K562 (cell line): ENCODE measurements at regions not wholly inside any gene's neighbourhood (a gene's known extent, or its start where the extent isn't known, plus 50 kb on each side); places are given as distances from the start of the nearest gene placed in this dataset.

Experiments
- ATAC-seq: fragments of 200-7000 bp; cut with Tn5 transposase; 3 replicates; pipeline ENCODE4 v1.9.1; 2020; ENCODE audit warnings: moderate library complexity
- BruUV-seq: library from RNA; stranded (reverse); fragments of 400-500 nt; replicated peaks from 2 replicates; lab custom pipeline; 2021; lab: Mats Ljungman, UMichigan
- CTCF ChIA-PET: fragments of 300-600 bp; formaldehyde crosslinking; extraction: SDS; loops from one replicate; lab custom pipeline; 2021; ENCODE audit warnings: low intra/inter-chr PET ratio; lab: Yijun Ruan, JAX
- POLR2A ChIA-PET: fragments of 300-600, 350-650 bp; sonication (Branson Sonifier 250); formaldehyde crosslinking; extraction: SDS; loops from one replicate; lab custom pipeline; 2021; ENCODE audit warnings: antibody characterized with exemption, inconsistent platforms; lab: Yijun Ruan, JAX
- DNase-seq, 4 experiments: peaks; one replicate each; pipeline versions ENCODE4 v3.0.0 to v3.0.0-alpha.2; 2011 to 2018; ENCODE audit warnings: low spot score in 3 of 4, mixed read lengths in 3 of 4; ENCODE audit errors: extremely low read depth in 1 of 4
- FAIRE-seq: peaks from 2 replicates; lab custom pipeline; 2011; peaks lifted over from hg19 to GRCh38; lab: Jason Lieb, UNC
- H2AFZ ChIP-seq: 2 replicates; pipeline ENCODE4 v1.6.0; 2011; ENCODE audit warnings: low read depth, low read length, control low read depth, inconsistent platforms
- H3K27ac ChIP-seq: fragments of 200-600 bp; 3 replicates; pipeline ENCODE4 v1.8.0; 2011; ENCODE audit warnings: low read depth, mild to moderate bottlenecking, control low read depth, inconsistent platforms, low read length, moderate library complexity, mixed read lengths; ENCODE audit errors: extremely low read depth
- H3K27me3 ChIP-seq, 2 experiments: fragments of 300-600 bp in 1 of 2; 2 replicates in 1 of 2; 3 replicates in 1 of 2; pipeline versions ENCODE4 v1.6.0 to v1.8.0; 2011; ENCODE audit warnings: inconsistent platforms in 2 of 2, low read length in 2 of 2, mild to moderate bottlenecking in 1 of 2, mixed read lengths in 1 of 2, moderate library complexity in 1 of 2; ENCODE audit not compliant: control insufficient read depth in 2 of 2, insufficient read depth in 2 of 2
- H3K36me3 ChIP-seq: fragments of 300-600 bp; 3 replicates; pipeline ENCODE4 v1.8.0; 2011; ENCODE audit warnings: mild to moderate bottlenecking, low read length, inconsistent platforms; ENCODE audit not compliant: control insufficient read depth, insufficient read depth
- H3K4me1 ChIP-seq, 2 experiments: fragments of 200-600 bp in 1 of 2; replicated peaks in 1 of 2; 2 replicates in 1 of 2; 3 replicates in 1 of 2; pipeline versions ENCODE4 v1.5.1 to v1.8.0; 2011; ENCODE audit warnings: inconsistent platforms in 2 of 2, low read length in 2 of 2, mild to moderate bottlenecking in 1 of 2, mixed read lengths in 1 of 2, moderate library complexity in 1 of 2; ENCODE audit not compliant: control insufficient read depth in 2 of 2, insufficient read depth in 2 of 2
- H3K4me2 ChIP-seq: 2 replicates; pipeline ENCODE4 v1.6.1; 2011; ENCODE audit warnings: low read length, control low read depth, inconsistent platforms, mixed read lengths; ENCODE audit not compliant: insufficient read depth
- H3K4me3 ChIP-seq: fragments of 200-600 bp; sonication (generic), shearing (Covaris generic); 2 replicates; pipeline ENCODE4 v1.5.1; 2016; ENCODE audit warnings: control low read depth, inconsistent platforms
- H3K79me2 ChIP-seq: fragments of 200-600 bp; 3 replicates; pipeline ENCODE4 v1.8.0; 2011; ENCODE audit warnings: low read length, inconsistent platforms; ENCODE audit not compliant: control insufficient read depth, insufficient read depth
- H3K9ac ChIP-seq, 2 experiments: 2 replicates each; pipeline versions ENCODE4 v1.6.0 to v1.6.1; 2011; ENCODE audit warnings: low read depth in 2 of 2, low read length in 2 of 2, control low read depth in 1 of 2, inconsistent platforms in 1 of 2, mild to moderate bottlenecking in 1 of 2, mixed read lengths in 1 of 2; ENCODE audit not compliant: insufficient read depth in 1 of 2
- H3K9me1 ChIP-seq: one replicate; pipeline ENCODE4 v1.6.0; 2011; ENCODE audit warnings: inconsistent platforms, mild to moderate bottlenecking, low read length, moderate library complexity; ENCODE audit not compliant: control insufficient read depth, insufficient read depth
- H3K9me3 ChIP-seq: replicated peaks from 2 replicates; pipeline ENCODE4 v1.5.1; 2011; ENCODE audit warnings: low read depth, low read length, inconsistent platforms; ENCODE audit not compliant: control insufficient read depth, insufficient read depth
- H4K20me1 ChIP-seq: replicated peaks from 2 replicates; pipeline ENCODE4 v1.6.1; 2011; ENCODE audit warnings: low read length, inconsistent platforms, mixed read lengths; ENCODE audit not compliant: control insufficient read depth, insufficient read depth
- CBFA2T2 ChIP-seq: fragments of 450-650 bp; conservative IDR thresholded peaks from 2 replicates; pipeline ENCODE4 v1.6.1; 2017; ENCODE audit warnings: mild to moderate bottlenecking
- GTF2E2 ChIP-seq: fragments of 200-800 bp; sonication (Bioruptor generic); IDR thresholded peaks from 2 replicates; pipeline ENCODE4 v1.6.1; 2016; ENCODE audit warnings: missing genetic modification characterization, missing compliant biosample characterization
- HEY1 ChIP-seq: fragments of 250-450 bp; sonication (Bioruptor Pico); IDR thresholded peaks from 2 replicates; pipeline ENCODE4 v1.5.0; 2020; ENCODE audit warnings: mild to moderate bottlenecking, moderate library complexity, borderline replicate concordance
- IRF2 ChIP-seq: sonication (generic); formaldehyde crosslinking; IDR thresholded peaks from 2 replicates; pipeline ENCODE4 v1.8.1; 2022; ENCODE audit warnings: mild to moderate bottlenecking, missing genetic modification reagents
- NR2F6 ChIP-seq: fragments of 450-650 bp; formaldehyde crosslinking; IDR thresholded peaks from 2 replicates; pipeline ENCODE4 v1.4.0; 2020; ENCODE audit warnings: mild to moderate bottlenecking
- PHF8 ChIP-seq: fragments of 200-600 bp; sonication (generic); IDR thresholded peaks from 2 replicates; pipeline ENCODE4 v1.6.1; 2012; ENCODE audit warnings: mixed run types, mild to moderate bottlenecking, inconsistent platforms, low read length, moderate library complexity, borderline replicate concordance
- PRMT5 ChIP-seq: sonication (generic); formaldehyde crosslinking; IDR thresholded peaks from 2 replicates; pipeline ENCODE4 v1.5.0; 2020; ENCODE audit warnings: missing genetic modification reagents
- RHOXF2B ChIP-seq: fragments of 250-450 bp; sonication (Bioruptor Pico); conservative IDR thresholded peaks from 2 replicates; pipeline ENCODE4 v1.5.1; 2021
- SMAD4 ChIP-seq: fragments of 250-450 bp; sonication (Bioruptor Pico); conservative IDR thresholded peaks from 2 replicates; pipeline ENCODE4 v1.8.0; 2021; ENCODE audit warnings: inconsistent platforms, mild to moderate bottlenecking, moderate library complexity
- SRSF1 ChIP-seq: fragments of 200-400 bp; formaldehyde crosslinking; IDR thresholded peaks from 2 replicates; pipeline ENCODE4 v1.6.1; 2017; ENCODE audit warnings: mild to moderate bottlenecking, low read depth, low read length, moderate library complexity
- SRSF3 ChIP-seq: fragments of 200-400 bp; formaldehyde crosslinking; IDR thresholded peaks from 2 replicates; pipeline ENCODE4 v1.6.1; 2016; ENCODE audit warnings: mild to moderate bottlenecking, low read length, moderate library complexity; ENCODE audit not compliant: insufficient read depth
- ZBTB9 ChIP-seq: fragments of 450-650 bp; formaldehyde crosslinking; IDR thresholded peaks from 2 replicates; pipeline ENCODE4 v1.4.0; 2020; ENCODE audit warnings: mild to moderate bottlenecking, moderate library complexity
- ZNF583 ChIP-seq: fragments of 250-450 bp; sonication (Bioruptor Pico); IDR thresholded peaks from 2 replicates; pipeline ENCODE4 v1.4.0; 2020
- ZNF584 ChIP-seq: fragments of 200-800 bp; sonication (Bioruptor generic); IDR thresholded peaks from 2 replicates; pipeline ENCODE4 v1.6.1; 2016; ENCODE audit warnings: low read depth, mild to moderate bottlenecking, missing genetic modification characterization, missing compliant biosample characterization
- WGBS: fragments of 100-300 bp; shearing (Covaris generic); methylation state at CpG from one replicate; pipeline ENCODE4 v1.1.6; 2016; ENCODE audit warnings: low coverage, mixed read lengths; ENCODE audit not compliant: insufficient coverage; ENCODE audit errors: missing lambda C conversion rate; 5-methylcytosine and 5-hydroxymethylcytosine counted together
- in situ Hi-C: fragments of 300-500 bp; cut with MboI; formaldehyde crosslinking; loops from 4 replicates; pipeline ENCODE4 v1.15.0; 2018; ENCODE audit warnings: inconsistent platforms, mixed read lengths
- intact Hi-C: fragments of 100-400 bp; cut with micrococcal nuclease; formaldehyde crosslinking; loops from 2 replicates; pipeline ENCODE4 v1.14.2; 2022
- TF ChIP-seq, protein P1 (sequence below): fragments of 200-800 bp; sonication (Bioruptor generic); IDR thresholded peaks from 2 replicates; pipeline ENCODE4 v1.6.1; 2017; ENCODE audit warnings: missing genetic modification characterization, missing compliant biosample characterization
- TF ChIP-seq, protein P2 (sequence below): sonication (generic); formaldehyde crosslinking; IDR thresholded peaks from 2 replicates; pipeline ENCODE4 v1.8.0; 2022; ENCODE audit warnings: missing genetic modification reagents, mild to moderate bottlenecking, borderline replicate concordance

DNA sequence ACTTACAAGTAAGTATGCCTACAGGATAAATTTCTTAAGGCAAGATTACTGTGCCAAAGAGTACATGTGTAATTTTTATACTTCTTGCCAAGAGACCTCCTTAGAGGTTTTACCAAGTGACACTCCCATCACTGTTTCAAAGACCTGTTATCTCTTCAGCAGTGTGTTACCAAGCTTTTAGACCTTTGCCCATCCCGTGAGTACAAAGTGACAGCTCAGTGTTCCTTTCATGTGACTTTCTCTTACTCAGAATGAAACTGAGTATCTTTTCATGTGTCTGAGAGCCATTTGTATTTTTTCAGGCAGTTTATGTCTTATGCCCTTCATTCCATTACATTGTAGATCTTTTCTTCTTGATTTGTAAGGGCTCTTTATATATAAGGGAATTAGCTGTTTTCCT is 287.5 kb upstream of the SALL3 start (continued):
- TF ChIP-seq, protein P1, sequence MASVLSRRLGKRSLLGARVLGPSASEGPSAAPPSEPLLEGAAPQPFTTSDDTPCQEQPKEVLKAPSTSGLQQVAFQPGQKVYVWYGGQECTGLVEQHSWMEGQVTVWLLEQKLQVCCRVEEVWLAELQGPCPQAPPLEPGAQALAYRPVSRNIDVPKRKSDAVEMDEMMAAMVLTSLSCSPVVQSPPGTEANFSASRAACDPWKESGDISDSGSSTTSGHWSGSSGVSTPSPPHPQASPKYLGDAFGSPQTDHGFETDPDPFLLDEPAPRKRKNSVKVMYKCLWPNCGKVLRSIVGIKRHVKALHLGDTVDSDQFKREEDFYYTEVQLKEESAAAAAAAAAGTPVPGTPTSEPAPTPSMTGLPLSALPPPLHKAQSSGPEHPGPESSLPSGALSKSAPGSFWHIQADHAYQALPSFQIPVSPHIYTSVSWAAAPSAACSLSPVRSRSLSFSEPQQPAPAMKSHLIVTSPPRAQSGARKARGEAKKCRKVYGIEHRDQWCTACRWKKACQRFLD = no peak
- TF ChIP-seq PRMT5 (CRISPR knock-in tag) (no peak), RHOXF2B (CRISPR knock-in tag) (no peak), ZNF584 (CRISPR knock-in tag) (no peak), HEY1 (CRISPR knock-in tag) (no peak), ZBTB9 (no peak), IRF2 (CRISPR knock-in tag) (no peak), GTF2E2 (tag) (no peak), SMAD4 (no peak), ZNF583 (no peak)
- TF ChIP-seq, all 486 proteins: peak for 0

- Histone ChIP-seq H3K27me3 (peaks cover 0 to 27% of the 10 kb centered on the region in 2 experiments; a peak in 4 of 5 replicates), H3K4me1 (no peaks in the 10 kb centered on the region), H3K4me2 (no peak overlapping the region), H3K79me2 (no peaks in the 10 kb centered on the region), H3K36me3 (no peaks in the 10 kb centered on the region), H3K4me3 (no peak overlapping the region), H3K27ac (no peak overlapping the region), H4K20me1 (no peaks in the 10 kb centered on the region; the same call in 1 of the 2 replicates), H2AFZ (no peak overlapping the region), H3K9ac (no peak overlapping the region), H3K9me3 (no peaks in the 10 kb centered on the region), H3K9me1 (no peaks in the 10 kb centered on the region)
- ChIA-PET CTCF (no interaction called here), POLR2A (interaction anchor here (0.6 kb wide), 1 partner anchor 10 kb away, joined by 3 read pairs; no protein-coding TSS in a partner anchor)
- in situ Hi-C loops (no loop called here), intact Hi-C loops (no loop called here)
- ATAC-seq (no peak), DNase-seq (no peak), FAIRE-seq (no peak)
- 9% methylated on average over 4 of the region's 7 CpGs for WGBS
- BruUV-seq = no TSS peak
- TF ChIP-seq CBFA2T2 = no peak
- no peak for TF ChIP-seq NR2F6 (CRISPR knock-in tag)
- no peak for TF ChIP-seq SRSF1
- no peak for TF ChIP-seq SRSF3
- no peak for TF ChIP-seq PHF8
- TF ChIP-seq, protein P2, sequence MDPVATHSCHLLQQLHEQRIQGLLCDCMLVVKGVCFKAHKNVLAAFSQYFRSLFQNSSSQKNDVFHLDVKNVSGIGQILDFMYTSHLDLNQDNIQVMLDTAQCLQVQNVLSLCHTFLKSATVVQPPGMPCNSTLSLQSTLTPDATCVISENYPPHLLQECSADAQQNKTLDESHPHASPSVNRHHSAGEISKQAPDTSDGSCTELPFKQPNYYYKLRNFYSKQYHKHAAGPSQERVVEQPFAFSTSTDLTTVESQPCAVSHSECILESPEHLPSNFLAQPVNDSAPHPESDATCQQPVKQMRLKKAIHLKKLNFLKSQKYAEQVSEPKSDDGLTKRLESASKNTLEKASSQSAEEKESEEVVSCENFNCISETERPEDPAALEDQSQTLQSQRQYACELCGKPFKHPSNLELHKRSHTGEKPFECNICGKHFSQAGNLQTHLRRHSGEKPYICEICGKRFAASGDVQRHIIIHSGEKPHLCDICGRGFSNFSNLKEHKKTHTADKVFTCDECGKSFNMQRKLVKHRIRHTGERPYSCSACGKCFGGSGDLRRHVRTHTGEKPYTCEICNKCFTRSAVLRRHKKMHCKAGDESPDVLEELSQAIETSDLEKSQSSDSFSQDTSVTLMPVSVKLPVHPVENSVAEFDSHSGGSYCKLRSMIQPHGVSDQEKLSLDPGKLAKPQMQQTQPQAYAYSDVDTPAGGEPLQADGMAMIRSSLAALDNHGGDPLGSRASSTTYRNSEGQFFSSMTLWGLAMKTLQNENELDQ = no peak
Measured at GRCh38 chr18:78693429-78693828, 286.2 kb upstream of the SALL3 start.
